ENCODE measurements at regions not wholly inside any gene's neighbourhood (a gene's known extent, or its start where the extent isn't known, plus 50 kb on each side); places are given as distances from the start of the nearest gene placed in this dataset.

DNA sequence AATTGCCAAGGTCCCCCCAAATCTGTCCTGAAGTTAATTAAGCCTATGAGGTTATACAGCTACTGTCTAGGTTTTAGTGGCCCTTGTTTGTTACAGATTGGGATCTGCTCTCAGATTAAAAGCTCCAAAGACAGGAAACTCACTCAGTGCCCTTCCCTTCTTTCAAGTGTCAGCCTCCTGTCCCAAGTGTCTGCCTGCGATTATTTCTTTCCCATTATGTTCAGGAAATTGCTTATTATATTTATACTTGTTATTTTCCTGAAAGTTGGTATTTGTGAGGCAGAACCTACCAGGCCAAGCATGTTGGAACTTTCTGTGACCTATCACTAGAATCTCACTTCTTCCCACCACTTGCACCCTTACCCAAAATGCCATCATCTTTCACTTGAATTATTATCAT is 173.2 kb downstream of the AREG start:
- DNase-seq, result no peak

DNA sequence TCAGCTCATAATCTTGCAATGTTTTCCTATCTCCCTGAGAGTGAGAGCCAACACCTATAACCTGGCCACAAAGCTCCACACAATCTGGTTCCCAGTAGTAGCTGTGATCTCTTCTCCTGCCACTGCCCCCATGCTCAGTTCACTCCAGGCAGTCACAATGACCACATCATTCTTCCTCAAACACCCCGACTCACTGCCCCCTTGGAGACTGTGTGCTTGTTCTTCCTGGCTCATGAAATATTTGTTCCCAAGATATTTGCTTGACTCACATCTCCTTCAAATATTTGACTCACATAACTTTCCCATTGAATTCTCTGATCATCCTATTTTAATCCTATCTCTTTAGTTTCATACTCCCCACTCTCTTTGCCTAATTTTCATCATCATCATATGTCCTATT is 173.7 kb downstream of the AREG start:
- no peak for DNase-seq

DNA sequence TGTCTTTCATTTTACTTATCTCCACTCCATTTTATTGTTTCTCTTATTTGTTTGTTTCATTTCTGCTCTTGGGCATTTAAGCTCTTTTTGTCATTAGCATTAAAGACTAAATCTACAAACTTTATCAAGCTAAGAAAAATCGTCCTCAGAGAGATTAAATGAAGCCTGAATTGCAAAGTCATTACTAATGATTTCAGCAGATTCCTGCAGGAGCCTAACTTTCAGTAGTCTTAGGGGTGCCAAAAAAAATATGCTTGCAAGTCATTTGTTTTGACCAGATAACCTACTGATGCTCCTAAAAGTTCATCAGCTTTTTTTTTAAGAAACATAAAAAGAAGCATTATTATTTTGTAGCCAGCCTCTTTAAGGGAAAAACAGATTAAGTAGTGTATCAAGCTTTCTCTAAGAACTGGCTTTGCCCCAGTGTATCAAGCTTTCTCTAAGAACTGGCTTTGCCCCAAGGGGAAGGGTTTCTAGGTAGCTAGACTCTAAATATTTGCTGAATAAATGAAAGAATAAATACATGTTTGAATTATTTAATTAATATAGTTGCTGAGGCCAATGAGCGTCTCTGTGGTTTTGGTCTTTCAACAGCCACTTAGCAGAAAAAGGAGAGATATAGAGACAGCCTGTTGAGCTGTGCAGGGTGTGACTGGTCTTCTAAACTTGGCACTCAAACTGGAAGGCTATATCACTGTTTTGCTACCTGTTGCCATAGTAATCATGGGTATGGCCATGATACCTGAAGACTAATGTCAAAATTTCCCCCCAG is 174.2 kb downstream of the BTC start:
- DNase-seq, result no peak

DNA sequence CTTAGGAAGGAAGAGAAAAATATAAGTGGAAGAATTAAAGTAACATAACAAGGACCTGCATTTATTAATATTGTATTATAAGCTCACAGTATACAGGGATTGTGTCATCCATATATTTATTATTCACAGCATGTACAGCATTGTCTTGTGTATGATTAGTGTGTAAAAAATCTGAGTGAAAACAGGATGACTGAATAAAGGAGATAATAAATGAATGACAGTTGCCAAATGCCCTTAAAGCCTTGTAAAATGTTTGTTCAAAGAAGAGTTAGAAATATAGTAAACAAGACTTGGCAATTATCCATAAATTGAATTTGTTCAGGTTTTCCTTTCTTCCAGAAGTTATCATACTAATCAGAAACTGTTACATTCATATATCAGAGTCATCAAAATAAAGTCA is 172.7 kb downstream of the BTC start:
- DNase-seq, result no peak

DNA sequence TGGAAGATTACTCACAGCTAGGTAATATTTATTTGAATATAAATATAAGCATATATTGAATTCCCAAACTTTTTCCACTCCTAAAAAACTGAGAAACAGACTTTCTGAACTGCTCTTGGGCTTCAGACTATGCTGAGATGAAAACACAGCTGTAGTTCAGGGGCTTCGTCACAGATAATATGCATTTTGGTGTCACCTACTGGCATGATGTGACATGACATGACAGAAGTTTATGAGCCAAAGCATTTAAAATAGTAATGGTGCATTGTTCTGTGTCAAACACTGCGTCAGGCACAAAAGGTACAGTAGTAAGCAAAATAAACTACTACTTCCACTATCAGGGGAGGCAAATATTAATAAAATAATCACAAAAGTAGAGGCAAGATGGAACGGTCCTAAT is 171.3 kb downstream of the BTC start:
- DNase-seq, result peak in 4 of 6 experiments; percentile 1 to 43 (median 22)

DNA sequence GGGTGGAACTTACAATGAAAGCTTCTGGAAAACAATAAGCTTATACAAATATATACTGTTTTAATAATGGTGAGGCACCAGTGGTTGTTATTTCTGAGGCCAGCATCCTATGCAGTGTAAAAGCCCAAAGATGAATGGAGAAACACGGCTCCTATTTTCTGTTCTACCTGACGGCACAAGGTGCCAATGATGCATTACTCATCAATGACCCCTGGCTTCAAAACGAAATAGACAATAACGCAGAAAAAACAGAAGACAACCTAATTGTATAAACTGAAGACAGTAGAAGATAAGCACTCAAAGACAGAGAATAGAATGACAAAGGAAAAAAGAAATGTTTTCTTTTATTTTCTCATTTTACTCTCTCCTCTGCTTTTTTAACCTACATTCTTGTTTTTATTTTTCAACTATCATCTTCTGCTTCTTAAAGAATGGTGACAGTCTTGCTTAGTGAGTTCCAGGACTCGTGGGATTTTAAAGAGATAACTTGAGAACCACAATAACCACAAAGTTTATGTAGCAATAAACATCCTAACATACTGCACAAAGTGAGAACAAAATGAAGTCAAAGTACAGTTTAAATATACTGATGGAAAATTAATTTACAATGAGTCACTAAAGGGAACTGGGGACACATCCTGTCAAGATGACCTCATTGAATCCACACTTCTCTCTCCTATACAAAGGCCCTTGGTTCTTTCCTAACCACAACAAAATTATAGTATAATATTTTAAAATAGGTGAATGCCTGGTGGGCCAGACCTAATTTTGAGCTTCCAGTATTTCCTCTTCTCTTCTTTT is 169.8 kb downstream of the BTC start:
- DNase-seq, result no peak

DNA sequence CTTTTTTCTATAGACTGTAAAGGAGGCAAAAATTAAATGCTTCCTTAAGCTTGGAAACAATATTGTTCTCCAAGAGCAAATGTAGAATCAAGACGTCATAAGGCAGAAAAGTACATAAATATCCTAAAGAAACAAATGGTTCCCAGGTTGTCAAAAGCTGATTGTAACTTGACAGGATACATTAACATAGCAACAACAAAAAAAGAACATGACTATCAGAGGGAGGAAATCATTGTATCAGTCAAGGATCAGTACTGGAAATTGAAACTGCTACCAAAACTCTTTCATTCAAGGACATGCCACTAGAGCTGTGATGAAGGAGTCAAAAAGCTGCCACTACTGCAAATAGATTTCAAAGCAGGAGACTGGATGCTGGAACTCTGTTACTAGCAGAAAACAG is 168.3 kb downstream of the BTC start:
- DNase-seq, result peak in 1 of 6 experiments; percentile 6

DNA sequence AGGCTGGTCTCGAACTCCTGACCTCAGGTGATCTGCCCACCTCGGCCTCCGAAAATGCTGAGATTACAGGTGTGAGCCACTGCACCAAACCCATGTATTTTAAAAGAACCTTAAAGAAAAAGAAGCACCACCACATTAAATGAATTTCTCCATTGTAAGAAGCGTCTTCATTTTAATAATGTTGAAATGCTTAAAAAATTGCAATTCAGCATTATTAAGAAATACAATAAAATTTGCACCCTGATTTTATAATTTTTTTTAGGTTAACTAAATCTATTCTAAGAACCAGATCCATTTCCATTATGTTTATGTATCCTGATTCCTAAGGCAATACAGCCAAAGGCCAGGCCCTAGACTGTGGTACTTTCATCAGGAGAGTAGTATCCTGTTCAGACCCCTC is 167.2 kb downstream of the BTC start:
- DNase-seq, result no peak

DNA sequence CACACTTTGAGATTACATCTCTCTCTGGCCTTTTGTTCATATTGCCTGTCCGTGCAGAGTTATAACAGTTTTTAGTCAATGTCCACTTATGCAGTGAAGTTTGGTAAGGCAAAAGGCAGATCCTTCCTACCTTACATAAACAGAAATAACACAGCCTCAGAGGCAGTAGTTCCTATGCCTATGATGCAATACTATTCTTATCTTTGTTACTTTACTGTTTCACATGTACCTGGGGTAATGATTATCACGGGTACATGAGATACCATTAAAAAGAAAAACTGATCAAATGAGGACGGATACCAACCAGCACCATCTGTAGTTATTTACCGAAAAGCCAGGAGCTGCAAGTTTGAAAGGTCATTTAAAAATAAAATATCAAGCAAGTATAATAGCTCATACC is 166.8 kb downstream of the BTC start:
- DNase-seq, result no peak

DNA sequence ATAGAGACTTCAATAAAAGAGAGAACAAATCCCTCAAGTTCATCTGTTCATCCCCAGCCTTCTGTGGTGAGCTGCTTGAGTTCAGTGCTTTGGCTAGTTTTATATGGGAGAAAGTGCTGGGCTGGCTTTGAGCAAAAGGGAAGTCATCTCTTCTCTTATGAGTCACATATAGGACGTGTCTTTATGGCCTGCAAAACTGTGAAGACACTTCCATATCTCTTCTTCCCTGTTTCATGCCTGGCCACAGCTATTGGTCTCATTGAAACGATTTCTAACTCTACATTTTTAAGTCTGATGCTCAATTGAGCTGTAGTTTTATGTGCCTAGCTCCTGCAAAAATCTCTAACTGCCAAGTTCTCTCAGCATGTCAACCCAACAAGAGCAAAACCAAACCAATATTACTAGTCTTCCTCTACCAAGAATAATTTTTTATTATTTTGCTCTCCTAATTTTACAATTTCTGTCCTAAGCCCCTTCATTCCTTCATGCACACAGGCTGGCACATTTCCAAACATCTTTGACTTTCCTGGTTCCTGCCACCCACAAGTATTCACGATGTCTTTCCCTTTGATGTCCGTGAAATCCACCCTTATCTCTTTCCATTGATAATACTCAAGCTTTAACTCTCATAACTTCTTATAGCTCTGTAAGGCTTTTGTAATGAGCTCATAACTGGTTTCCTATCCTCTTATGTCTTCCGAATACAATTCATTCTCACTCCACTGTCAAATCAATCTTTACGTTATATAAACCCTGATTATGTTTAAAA is 165.3 kb downstream of the BTC start:
- DNase-seq, result no peak

DNA sequence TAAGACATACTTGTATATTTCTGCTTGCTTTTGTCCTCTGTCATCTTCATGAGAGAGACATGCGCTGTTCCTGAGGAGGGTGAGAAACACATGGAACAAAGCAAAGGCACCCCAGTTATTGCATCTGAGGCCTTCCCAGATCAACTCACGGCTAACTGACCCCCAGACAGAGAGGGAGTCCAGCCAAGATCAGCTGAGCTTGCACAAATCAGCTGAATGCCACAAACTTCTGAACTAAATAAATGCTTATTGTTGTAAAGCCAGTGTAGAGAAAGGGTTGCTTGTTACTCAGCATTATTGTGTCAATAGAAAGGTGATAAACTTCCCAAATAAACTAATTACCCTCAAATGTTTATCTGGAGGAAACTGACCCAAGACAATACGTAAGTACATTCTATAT is 163.8 kb downstream of the BTC start:
- no peak for DNase-seq

DNA sequence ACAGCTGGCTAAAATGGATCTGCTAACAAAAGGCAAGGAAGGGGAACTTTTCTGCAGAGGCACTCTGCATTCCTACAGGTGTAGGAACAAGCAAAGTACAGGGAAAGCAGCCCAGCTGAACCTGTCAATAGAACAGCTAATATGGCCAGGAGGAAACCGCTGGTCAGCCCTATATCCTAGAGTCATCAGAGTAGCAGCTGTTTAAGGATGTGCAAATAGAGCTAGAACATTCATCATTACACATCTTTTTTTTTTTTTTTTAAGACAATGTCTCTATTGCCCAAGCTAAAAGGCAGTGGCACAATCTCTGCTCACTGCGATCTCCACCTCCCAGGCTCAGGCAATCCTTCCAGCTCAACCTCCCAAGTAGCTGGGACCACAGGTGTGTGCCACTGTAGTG is 163.0 kb downstream of the BTC start:
- no peak for DNase-seq

DNA sequence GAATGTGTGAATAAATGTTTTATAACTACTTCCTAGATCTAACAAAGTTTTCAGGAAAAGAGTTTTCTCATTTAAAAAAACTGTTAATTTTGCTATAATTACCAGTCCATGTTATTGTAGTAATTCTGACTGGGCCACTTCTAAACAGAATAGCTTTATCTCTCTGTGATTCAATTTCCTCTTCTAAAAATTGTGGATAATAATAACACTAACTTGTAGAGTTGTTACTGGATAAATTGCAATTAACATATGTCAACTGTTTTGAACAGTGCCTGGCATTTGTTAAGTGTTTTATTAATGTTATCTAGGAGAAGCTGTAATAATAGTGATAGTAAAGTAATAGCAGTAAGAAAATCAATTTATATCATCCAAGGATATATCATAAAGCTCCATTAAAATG is 162.3 kb downstream of the BTC start:
- no peak for DNase-seq

DNA sequence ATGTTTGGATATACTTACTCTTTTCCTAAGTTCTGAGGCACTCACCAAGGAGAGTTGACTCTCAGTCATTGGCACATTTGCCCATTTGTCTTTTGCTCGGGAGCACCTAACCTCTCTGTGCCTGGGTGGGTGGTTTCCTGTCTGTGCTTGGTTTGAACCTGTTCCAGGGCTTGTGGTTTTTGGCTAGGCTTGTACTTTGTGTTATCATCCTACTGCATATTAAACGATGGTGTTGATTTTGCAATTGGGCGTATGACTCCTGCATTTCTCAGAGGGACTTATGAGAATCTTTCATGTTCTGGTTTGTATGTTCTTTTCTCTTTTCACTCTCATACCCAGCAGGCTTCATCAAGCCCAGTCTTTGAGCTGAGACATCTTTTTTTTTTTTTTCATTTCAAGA is 161.7 kb downstream of the BTC start:
- peak; percentile 0 to 75 (median 50) for DNase-seq

DNA sequence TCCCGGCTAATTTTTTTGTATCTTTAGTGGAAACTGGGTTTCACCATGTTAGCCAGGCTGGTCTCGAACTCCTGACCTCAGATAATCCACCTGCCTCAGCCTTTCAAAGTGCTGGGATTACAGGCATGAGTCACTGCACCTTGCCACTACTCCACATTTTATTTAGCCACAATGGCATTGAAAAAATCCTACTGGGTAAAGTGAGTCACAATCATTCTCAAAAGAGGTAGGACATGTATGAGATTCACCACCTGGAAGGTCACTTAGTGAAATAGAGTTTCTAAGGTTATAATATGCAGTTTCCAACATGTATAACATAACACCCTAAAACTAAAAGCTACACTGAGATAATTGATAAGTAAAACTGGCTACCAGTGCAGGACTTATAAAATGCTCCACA is 159.2 kb downstream of the BTC start:
- no peak for DNase-seq

DNA sequence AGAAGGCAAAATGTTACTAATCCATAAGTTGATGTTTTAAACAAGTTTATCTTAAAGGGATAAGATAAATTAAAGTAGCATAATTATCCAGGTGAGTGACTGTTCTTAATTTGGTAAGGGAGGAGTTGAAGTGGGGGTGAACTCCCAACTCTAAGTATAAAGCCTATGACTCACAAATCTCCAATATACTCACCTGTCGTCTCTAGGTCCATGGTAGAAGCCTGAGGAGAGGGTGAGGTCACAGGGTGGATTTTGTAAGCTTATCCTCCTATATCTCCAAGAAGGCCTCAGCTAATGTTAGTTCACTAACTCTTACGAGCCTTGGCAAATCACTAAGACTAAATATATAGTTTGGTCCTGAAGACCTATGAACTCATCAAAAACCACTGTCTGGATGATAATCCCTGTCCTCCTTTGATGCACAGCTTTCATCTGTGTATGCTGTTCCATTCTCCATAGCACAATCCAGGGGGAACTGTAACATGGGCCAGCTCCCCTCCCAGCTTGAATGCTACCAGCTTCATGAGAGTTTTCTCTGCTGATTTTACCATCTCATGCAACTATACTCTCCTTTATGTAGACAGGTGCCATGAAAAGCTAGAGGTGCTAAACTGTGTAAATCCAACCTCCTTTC is 158.7 kb downstream of the BTC start:
- no peak for DNase-seq

DNA sequence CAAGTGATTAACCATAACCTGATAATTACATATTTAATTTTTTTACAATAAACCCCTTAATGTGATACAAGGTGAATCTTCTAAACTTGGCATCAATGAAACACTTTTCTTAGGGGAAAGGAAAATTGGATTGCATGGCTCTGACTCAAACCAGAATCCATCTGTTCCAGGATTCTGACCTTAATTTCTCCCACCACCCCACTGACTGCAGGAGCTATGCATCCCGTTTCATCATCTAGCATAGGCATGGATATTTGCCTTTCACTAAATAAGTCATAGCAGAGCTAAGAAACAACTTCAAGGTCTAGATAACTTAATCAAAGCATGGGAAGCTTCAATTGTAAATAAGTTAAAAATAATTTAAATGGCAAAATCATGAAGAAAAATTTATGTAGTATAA is 156.3 kb downstream of the BTC start:
- DNase-seq, result no peak

DNA sequence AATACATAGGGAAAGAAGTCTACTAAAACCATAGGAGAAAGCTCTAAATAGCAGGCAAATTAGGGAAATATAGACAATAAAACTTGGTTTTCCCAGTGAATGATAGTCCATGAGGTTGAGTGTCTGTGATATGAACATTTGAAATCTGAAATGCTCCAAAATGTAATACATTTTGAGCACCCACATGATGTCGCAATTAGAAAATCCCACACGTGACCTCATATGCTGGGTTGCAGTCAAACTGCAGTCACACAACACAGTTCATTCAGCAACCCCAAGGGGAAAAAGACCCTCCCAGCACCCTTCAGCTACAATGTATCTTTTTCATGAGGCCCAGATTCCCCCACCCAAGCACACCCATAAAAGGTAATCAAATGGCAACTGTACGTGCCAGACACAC is 155.6 kb downstream of the BTC start:
- no peak for DNase-seq

DNA sequence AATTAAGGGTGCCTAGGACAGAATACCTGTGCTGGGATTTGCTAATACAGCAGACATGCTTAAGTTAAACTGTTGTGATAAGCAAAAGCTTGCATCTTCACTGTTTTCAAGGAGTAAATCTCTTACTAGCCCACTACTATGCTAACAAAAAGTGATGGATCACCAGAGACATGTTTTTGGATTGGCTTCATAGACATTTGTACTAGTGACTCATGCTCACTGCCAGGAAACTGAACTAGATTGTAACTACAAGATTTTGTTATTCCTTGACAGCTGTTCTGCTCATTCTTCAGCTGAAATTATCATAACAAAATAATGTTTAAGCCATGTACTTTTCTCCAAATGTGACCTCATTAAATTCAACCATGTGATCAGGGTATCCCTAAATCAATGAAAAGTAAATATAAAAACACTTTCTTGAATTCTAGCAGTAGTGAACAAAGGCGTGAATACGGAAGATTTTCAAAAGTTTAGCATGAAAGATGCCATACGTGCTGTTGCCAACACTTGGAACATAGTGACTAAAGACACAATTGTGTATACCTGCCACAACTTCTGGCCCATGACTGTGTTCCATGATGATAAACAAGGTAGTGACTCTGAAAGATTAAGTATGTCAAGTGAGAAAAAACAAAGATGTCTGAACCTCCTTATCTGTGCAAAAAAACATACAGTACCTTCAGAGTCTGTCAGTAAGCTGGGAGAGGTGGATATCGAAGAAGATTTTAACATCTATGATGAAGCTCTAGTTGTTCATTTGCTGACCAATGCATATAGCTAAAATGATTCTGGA is 154.0 kb downstream of the BTC start:
- DNase-seq, result no peak

DNA sequence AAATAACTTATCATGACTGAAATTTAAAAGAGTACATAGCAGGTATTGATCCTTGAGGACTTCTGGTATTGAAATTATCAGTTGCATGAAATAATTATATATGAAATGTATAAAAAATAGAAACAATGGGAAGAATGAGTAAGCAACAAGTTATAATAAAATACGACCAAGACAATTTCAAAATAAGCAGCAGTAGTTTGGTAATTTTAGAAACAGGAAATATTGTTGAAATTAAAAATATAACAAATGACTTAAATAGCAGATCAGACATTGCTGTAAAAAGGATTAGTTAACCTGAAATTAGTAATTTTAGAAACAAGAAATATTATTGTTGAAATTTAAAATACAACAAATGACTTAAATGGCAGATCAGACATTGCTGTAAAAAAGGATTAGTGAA is 152.3 kb downstream of the BTC start:
- no peak for DNase-seq

DNA sequence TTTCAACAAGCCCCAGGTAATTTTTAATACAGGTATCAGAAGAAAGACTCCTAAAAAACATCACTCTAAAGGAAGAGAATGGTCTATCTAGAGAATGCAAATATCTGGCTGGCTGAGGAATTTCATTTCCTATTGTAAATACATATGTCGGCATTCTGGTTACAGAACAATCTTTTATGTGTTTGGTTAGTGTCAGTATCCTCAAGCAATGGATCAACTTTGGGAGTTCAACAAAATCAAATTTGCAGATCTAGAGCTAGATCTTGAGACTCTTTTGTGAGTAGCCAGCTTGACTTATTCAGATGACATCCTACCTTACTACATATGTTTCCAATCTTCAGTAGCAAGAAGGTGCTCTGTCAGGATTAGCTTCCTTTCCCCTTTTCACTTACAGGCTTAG is 145.1 kb downstream of the BTC start:
- DNase-seq, result no peak

DNA sequence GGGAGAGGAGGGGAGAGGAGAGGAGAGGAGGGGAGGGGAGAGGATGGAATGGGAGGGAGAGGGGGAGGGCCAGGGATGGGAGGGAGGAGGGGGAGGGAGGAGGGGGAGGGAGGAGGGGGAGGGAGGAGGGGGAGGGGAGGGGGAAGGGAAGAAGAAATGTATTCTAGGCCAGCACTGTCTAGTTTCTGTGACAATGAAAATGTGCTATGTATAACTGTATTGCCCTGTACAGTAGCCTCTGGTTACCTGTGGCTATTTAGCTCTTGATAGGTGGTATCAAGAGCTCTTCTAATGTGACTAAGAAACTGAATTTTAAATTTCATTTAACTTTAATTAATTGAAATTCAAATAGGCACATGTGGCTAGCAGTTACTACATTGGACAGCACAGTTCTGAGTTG is 143.1 kb downstream of the BTC start:
- no peak for DNase-seq

Data from stimulated activated naive CD4-positive, alpha-beta T cell (primary cell).